ENCODE measurements at regions not wholly inside any gene's neighbourhood (a gene's known extent, or its start where the extent isn't known, plus 50 kb on each side); places are given as distances from the start of the nearest gene placed in this dataset.

GRCh38 chr4:181291615-181292014, 951.6 kb upstream of the TENM3 start:
- DNase-seq (ENCODE audit: low read depth): no peak

GRCh38 chr4:181293014-181293413, 950.2 kb upstream of the TENM3 start:
- DNase-seq (ENCODE audit: low read depth): no peak

GRCh38 chr4:181293541-181293940, 949.7 kb upstream of the TENM3 start:
- DNase-seq (ENCODE audit: low read depth): no peak

GRCh38 chr4:181294421-181294820, 948.8 kb upstream of the TENM3 start:
- DNase-seq (ENCODE audit: low read depth): no peak

- DNase-seq (ENCODE audit: low read depth): no peak
Measured at GRCh38 chr4:181301735-181302710, 941.2 kb upstream of the TENM3 start.

- DNase-seq (ENCODE audit: low read depth): no peak
Measured at GRCh38 chr4:181307824-181308223, 935.4 kb upstream of the TENM3 start.

- no peak for DNase-seq (ENCODE audit: low read depth)
Measured at GRCh38 chr4:181308476-181309312, 934.5 kb upstream of the TENM3 start.

GRCh38 chr4:181312066-181312465, 931.1 kb upstream of the TENM3 start:
- DNase-seq (ENCODE audit: low read depth): no peak

GRCh38 chr4:181319629-181320028, 923.6 kb upstream of the TENM3 start:
- DNase-seq (ENCODE audit: low read depth): no peak

- no peak for DNase-seq (ENCODE audit: low read depth)
Measured at GRCh38 chr4:181323061-181323460, 920.1 kb upstream of the TENM3 start.

- no peak for DNase-seq (ENCODE audit: low read depth)
Measured at GRCh38 chr4:181330654-181331201, 912.5 kb upstream of the TENM3 start.

GRCh38 chr4:181331214-181331613, 912.0 kb upstream of the TENM3 start:
- DNase-seq (ENCODE audit: low read depth): no peak

- peak; percentile 14 for DNase-seq (ENCODE audit: low read depth)
Measured at GRCh38 chr4:181345931-181346330, 897.3 kb upstream of the TENM3 start.

GRCh38 chr4:181350615-181351415, 892.4 kb upstream of the TENM3 start:
- DNase-seq (ENCODE audit: low read depth): no peak

GRCh38 chr4:181364504-181364903, 878.7 kb upstream of the TENM3 start:
- peak; percentile 9 for DNase-seq (ENCODE audit: low read depth)

GRCh38 chr4:181365671-181366070, 877.5 kb upstream of the TENM3 start:
- DNase-seq (ENCODE audit: low read depth): no peak

- no peak for DNase-seq (ENCODE audit: low read depth)
Measured at GRCh38 chr4:181372014-181372413, 871.2 kb upstream of the TENM3 start.

- no peak for DNase-seq (ENCODE audit: low read depth)
Measured at GRCh38 chr4:181376058-181376457, 867.1 kb upstream of the TENM3 start.

GRCh38 chr4:181388061-181388460, 855.1 kb upstream of the TENM3 start:
- no peak for DNase-seq (ENCODE audit: low read depth)

GRCh38 chr4:181416966-181417365, 826.2 kb upstream of the TENM3 start:
- no peak for DNase-seq (ENCODE audit: low read depth)

GRCh38 chr4:181418496-181418895, 824.7 kb upstream of the TENM3 start:
- DNase-seq (ENCODE audit: low read depth): no peak

- DNase-seq (ENCODE audit: low read depth): no peak
Measured at GRCh38 chr4:181420950-181421349, 822.3 kb upstream of the TENM3 start.

Data from HS-5 (cell line).